SK-N-SH (cell line): ENCODE measurements at regions not wholly inside any gene's neighbourhood (a gene's known extent, or its start where the extent isn't known, plus 50 kb on each side); places are given as distances from the start of the nearest gene placed in this dataset.

ENCODE experiments used
- CTCF ChIA-PET: fragments of 300-600, 350-600 bp; formaldehyde crosslinking; extraction: SDS; loops from one replicate; lab custom pipeline; 2021; lab: Yijun Ruan, JAX
- POLR2A ChIA-PET: fragments of 350-600 bp; sonication (Branson Sonifier 250); formaldehyde crosslinking; extraction: SDS; loops from one replicate; lab custom pipeline; 2020; ENCODE audit warnings: antibody characterized with exemption, inconsistent platforms; lab: Yijun Ruan, JAX
- DNase-seq: peaks from one replicate; pipeline ENCODE4 v3.0.0; 2012
- H2AFZ ChIP-seq: fragments of 200-600 bp; sonication (generic); 2 replicates; pipeline ENCODE4 v1.8.1; 2016; ENCODE audit warnings: antibody characterized with exemption, mild to moderate bottlenecking, low read depth
- H3F3A ChIP-seq: fragments of 200-600 bp; sonication (generic); replicated peaks from 2 replicates; pipeline ENCODE3; 2016; ENCODE audit warnings: antibody characterized with exemption, mild to moderate bottlenecking; ENCODE audit not compliant: insufficient read depth
- H3K27ac ChIP-seq, 2 experiments: fragments of 200-500 bp in 1 of 2; fragments of 200-600 bp in 1 of 2; sonication (Bioruptor generic) in 1 of 2; sonication (generic), shearing (Covaris generic) in 1 of 2; 2 replicates each; pipeline versions ENCODE4 v1.5.1 to v1.6.1; 2014 to 2016; ENCODE audit warnings: low read depth in 2 of 2, inconsistent platforms in 1 of 2, low read length in 1 of 2, mild to moderate bottlenecking in 1 of 2, mixed read lengths in 1 of 2
- H3K27me3 ChIP-seq: fragments of 200-600 bp; sonication (generic), shearing (Covaris generic); 2 replicates; pipeline ENCODE4 v1.6.1; 2016; ENCODE audit warnings: mixed run types; ENCODE audit not compliant: insufficient read depth
- H3K36me3 ChIP-seq, 2 experiments: fragments of 200-500 bp in 1 of 2; fragments of 200-600 bp in 1 of 2; sonication (Bioruptor generic) in 1 of 2; sonication (generic) in 1 of 2; replicated peaks in 1 of 2; 2 replicates each; pipeline versions ENCODE3 to v1.5.1; 2014 to 2016; ENCODE audit warnings: low read length in 1 of 2, mild to moderate bottlenecking in 1 of 2; ENCODE audit not compliant: insufficient read depth in 2 of 2, control insufficient read depth in 1 of 2
- H3K4me1 ChIP-seq, 2 experiments: fragments of 200-500 bp in 1 of 2; fragments of 200-600 bp in 1 of 2; sonication (Bioruptor generic) in 1 of 2; sonication (generic), shearing (Covaris generic) in 1 of 2; 2 replicates each; pipeline versions ENCODE4 v1.5.1 to v1.6.1; 2014 to 2016; ENCODE audit warnings: low read depth in 1 of 2, low read length in 1 of 2, mixed run types in 1 of 2; ENCODE audit not compliant: insufficient read depth in 2 of 2, control insufficient read depth in 1 of 2
- H3K4me2 ChIP-seq: fragments of 200-600 bp; sonication (generic), shearing (Covaris generic); 2 replicates; pipeline ENCODE4 v1.6.1; 2017; ENCODE audit warnings: mixed run types
- H3K4me3 ChIP-seq, 2 experiments: fragments of 200-500 bp in 1 of 2; fragments of 200-600 bp in 1 of 2; sonication (Bioruptor generic) in 1 of 2; sonication (generic), shearing (Covaris generic) in 1 of 2; 2 replicates each; pipeline versions ENCODE4 v1.5.1 to v1.8.1; 2014 to 2016; ENCODE audit warnings: low read depth in 2 of 2, inconsistent platforms in 1 of 2, low read length in 1 of 2, mild to moderate bottlenecking in 1 of 2, mixed read lengths in 1 of 2, moderate library complexity in 1 of 2
- H3K79me2 ChIP-seq: fragments of 200-600 bp; sonication (generic); 2 replicates; pipeline ENCODE4 v1.8.1; 2017; ENCODE audit warnings: mild to moderate bottlenecking; ENCODE audit not compliant: insufficient read depth
- H3K9ac ChIP-seq: fragments of 200-600 bp; sonication (generic); 2 replicates; pipeline ENCODE4 v1.6.1; 2017; ENCODE audit warnings: mixed run types
- H3K9me2 ChIP-seq: fragments of 200-600 bp; sonication (generic); 2 replicates; pipeline ENCODE4 v1.6.1; 2017; ENCODE audit warnings: mixed run types
- H3K9me3 ChIP-seq: fragments of 200-600 bp; sonication (generic); 2 replicates; pipeline ENCODE4 v1.6.1; 2017; ENCODE audit warnings: mixed run types, mild to moderate bottlenecking, moderate library complexity
- H4K20me1 ChIP-seq: fragments of 200-600 bp; sonication (generic); 2 replicates; pipeline ENCODE4 v1.6.1; 2017; ENCODE audit warnings: mild to moderate bottlenecking, mixed run types; ENCODE audit not compliant: insufficient read depth
- CHD2 ChIP-seq: fragments of 150-350 bp; IDR thresholded peaks from 2 replicates; pipeline ENCODE4 v1.6.1; 2018; ENCODE audit warnings: low read length; ENCODE audit not compliant: partially characterized antibody
- EZH2phosphoT487 ChIP-seq: fragments of 200-600 bp; sonication (generic); IDR thresholded peaks from 2 replicates; pipeline ENCODE4 v1.6.1; 2017; ENCODE audit warnings: low read depth, mixed run types, mild to moderate bottlenecking, antibody characterized with exemption, moderate library complexity, borderline replicate concordance
- FOXJ3 ChIP-seq: sonication (generic); formaldehyde crosslinking; IDR thresholded peaks from 2 replicates; pipeline ENCODE4 v1.5.1; 2020; ENCODE audit warnings: mild to moderate bottlenecking, missing genetic modification reagents
- JUND ChIP-seq: IDR thresholded peaks from 2 replicates; pipeline ENCODE4 v1.4.0; 2012
- MXI1 ChIP-seq: IDR thresholded peaks from 2 replicates; pipeline ENCODE4 v1.6.1; 2012; ENCODE audit warnings: mild to moderate bottlenecking, low read depth, low read length, improper control_type of control experiment
- RAD21 ChIP-seq: IDR thresholded peaks from 2 replicates; pipeline ENCODE4 v1.6.1; 2012; ENCODE audit warnings: mild to moderate bottlenecking, low read length
- RFX5 ChIP-seq: IDR thresholded peaks from 2 replicates; pipeline ENCODE4 v1.6.1; 2012; ENCODE audit warnings: mild to moderate bottlenecking, improper control_type of control experiment, low read length
- RXRA ChIP-seq: IDR thresholded peaks from 2 replicates; pipeline ENCODE4 v1.4.0; 2012; ENCODE audit warnings: low read depth, mild to moderate bottlenecking, borderline replicate concordance
- SIN3A ChIP-seq: IDR thresholded peaks from 2 replicates; pipeline ENCODE4 v1.6.1; 2012; ENCODE audit warnings: low read depth, mild to moderate bottlenecking, low read length, moderate library complexity, borderline replicate concordance
- SMC3 ChIP-seq: IDR thresholded peaks from 2 replicates; pipeline ENCODE4 v1.6.1; 2012; ENCODE audit warnings: low read depth, low read length, improper control_type of control experiment
- USF1 ChIP-seq: IDR thresholded peaks from 2 replicates; pipeline ENCODE4 v1.4.0; 2012; ENCODE audit warnings: low read depth, borderline replicate concordance
- USF2 ChIP-seq: fragments of 150-350 bp; IDR thresholded peaks from 2 replicates; pipeline ENCODE4 v1.6.1; 2017; ENCODE audit warnings: antibody characterized with exemption, low read length, low read depth, borderline replicate concordance
- YY1 ChIP-seq: IDR thresholded peaks from 2 replicates; pipeline ENCODE4 v1.4.0; 2012; ENCODE audit warnings: low read depth, mild to moderate bottlenecking
- WGBS: methylation state at CpG from one replicate; pipeline ENCODE4 v1.1.6; 2017; ENCODE audit warnings: low lambda C conversion rate; 5-methylcytosine and 5-hydroxymethylcytosine counted together
- TF ChIP-seq, protein P1 (sequence below): IDR thresholded peaks from 2 replicates; pipeline ENCODE4; 2012
- TF ChIP-seq, protein P2 (sequence below): IDR thresholded peaks from 2 replicates; pipeline ENCODE4 v1.6.1; 2012; ENCODE audit warnings: mild to moderate bottlenecking, low read depth, low read length, moderate library complexity

DNA sequence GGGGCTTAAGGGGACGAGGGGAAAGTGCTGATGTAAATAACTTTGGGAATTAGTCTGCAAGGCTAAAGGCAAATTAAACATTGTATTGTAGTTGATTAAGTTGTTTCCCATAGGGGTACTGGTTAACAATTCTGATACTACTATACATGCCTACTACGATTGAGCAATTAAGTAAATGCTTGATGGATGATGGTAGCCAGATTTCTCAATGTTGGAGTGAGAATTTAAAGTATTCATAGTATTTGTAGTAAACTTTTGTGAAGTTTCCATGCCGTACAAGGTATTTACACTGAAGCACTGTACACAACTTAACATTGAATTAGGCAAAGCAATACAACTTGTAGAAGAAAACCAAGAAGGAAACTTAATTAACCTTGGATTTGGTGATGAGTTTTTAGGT is 852.3 kb downstream of the QKI start:
- Histone ChIP-seq H3F3A (no peaks in the 10 kb centered on the region), H3K27ac (no peak overlapping the region), H2AFZ (no peak overlapping the region), H3K36me3 (no peaks in the 10 kb centered on the region), H3K4me3 (no peak overlapping the region), H3K79me2 (no peaks in the 10 kb centered on the region), H3K9me2 (no peaks in the 10 kb centered on the region), H3K4me1 (no peaks in the 10 kb centered on the region), H3K9me3 (no peaks in the 10 kb centered on the region), H4K20me1 (no peaks in the 10 kb centered on the region), H3K27me3 (no peaks in the 10 kb centered on the region), H3K4me2 (no peak overlapping the region), H3K9ac (no peak overlapping the region)
- POLR2A ChIA-PET, result no interaction called here
- no peak for DNase-seq
- CTCF ChIA-PET, result no interaction called here
- WGBS, result 13% methylated on average over 3 of the region's 3 CpGs
- TF ChIP-seq MXI1 (no peak), RXRA (no peak), EZH2phosphoT487 (no peak), USF1 (no peak), JUND (no peak), USF2 (no peak), RFX5 (no peak), RAD21 (no peak), SMC3 (no peak), CHD2 (no peak), FOXJ3 (no peak), YY1 (no peak), SIN3A (no peak)
- TF ChIP-seq, protein P1, sequence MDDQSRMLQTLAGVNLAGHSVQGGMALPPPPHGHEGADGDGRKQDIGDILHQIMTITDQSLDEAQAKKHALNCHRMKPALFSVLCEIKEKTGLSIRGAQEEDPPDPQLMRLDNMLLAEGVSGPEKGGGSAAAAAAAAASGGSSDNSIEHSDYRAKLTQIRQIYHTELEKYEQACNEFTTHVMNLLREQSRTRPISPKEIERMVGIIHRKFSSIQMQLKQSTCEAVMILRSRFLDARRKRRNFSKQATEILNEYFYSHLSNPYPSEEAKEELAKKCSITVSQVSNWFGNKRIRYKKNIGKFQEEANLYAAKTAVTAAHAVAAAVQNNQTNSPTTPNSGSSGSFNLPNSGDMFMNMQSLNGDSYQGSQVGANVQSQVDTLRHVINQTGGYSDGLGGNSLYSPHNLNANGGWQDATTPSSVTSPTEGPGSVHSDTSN, result no peak
- TF ChIP-seq, protein P2, sequence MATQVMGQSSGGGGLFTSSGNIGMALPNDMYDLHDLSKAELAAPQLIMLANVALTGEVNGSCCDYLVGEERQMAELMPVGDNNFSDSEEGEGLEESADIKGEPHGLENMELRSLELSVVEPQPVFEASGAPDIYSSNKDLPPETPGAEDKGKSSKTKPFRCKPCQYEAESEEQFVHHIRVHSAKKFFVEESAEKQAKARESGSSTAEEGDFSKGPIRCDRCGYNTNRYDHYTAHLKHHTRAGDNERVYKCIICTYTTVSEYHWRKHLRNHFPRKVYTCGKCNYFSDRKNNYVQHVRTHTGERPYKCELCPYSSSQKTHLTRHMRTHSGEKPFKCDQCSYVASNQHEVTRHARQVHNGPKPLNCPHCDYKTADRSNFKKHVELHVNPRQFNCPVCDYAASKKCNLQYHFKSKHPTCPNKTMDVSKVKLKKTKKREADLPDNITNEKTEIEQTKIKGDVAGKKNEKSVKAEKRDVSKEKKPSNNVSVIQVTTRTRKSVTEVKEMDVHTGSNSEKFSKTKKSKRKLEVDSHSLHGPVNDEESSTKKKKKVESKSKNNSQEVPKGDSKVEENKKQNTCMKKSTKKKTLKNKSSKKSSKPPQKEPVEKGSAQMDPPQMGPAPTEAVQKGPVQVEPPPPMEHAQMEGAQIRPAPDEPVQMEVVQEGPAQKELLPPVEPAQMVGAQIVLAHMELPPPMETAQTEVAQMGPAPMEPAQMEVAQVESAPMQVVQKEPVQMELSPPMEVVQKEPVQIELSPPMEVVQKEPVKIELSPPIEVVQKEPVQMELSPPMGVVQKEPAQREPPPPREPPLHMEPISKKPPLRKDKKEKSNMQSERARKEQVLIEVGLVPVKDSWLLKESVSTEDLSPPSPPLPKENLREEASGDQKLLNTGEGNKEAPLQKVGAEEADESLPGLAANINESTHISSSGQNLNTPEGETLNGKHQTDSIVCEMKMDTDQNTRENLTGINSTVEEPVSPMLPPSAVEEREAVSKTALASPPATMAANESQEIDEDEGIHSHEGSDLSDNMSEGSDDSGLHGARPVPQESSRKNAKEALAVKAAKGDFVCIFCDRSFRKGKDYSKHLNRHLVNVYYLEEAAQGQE, result no peak
